CD4-positive, alpha-beta T cell treated with Interleukin-15 for 1 hour (primary cell): ENCODE measurements at regions not wholly inside any gene's neighbourhood (a gene's known extent, or its start where the extent isn't known, plus 50 kb on each side); places are given as distances from the start of the nearest gene placed in this dataset.

Experiments
- DNase-seq: peaks from one replicate; pipeline ENCODE4 v3.0.0-alpha.2; 2020

DNA sequence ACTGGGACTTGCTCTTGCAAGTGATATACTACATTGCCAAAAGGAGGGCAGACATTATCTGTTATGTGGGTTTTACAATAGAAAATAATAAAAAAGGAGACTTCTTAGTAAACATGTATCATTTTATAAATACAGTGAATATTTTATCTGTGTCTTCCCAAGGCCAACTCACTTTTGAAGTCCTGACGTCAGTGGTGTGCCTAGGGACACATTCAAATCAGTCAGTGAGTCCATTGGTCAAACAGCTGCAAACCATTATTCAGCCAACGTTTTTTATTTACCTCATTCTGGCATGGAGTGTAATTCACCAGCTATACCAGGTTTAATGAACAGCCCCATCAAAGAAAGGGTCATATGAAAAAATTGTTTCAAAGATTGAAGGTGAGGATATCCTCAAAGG is 263.7 kb downstream of the IPMK start:
- no peak for DNase-seq

DNA sequence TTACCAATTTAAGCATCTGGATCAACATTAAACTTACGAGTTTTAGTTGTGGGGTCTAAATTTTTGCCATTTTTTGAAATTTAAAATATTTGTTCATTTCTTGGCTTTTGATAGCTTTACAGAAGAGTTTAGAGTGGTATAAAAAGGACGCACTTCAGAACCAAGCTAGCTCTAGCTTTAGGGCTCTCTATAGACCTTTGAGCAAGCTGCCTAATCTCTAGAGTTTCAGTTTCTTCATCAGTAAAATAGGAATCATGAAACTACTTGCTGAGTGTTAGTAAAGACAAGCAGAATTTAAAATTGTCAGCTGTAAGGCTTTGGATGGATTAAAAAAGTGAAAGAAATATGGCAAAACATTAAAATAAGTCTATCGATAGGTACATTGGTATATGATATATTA is 266.5 kb downstream of the IPMK start:
- DNase-seq, result no peak

DNA sequence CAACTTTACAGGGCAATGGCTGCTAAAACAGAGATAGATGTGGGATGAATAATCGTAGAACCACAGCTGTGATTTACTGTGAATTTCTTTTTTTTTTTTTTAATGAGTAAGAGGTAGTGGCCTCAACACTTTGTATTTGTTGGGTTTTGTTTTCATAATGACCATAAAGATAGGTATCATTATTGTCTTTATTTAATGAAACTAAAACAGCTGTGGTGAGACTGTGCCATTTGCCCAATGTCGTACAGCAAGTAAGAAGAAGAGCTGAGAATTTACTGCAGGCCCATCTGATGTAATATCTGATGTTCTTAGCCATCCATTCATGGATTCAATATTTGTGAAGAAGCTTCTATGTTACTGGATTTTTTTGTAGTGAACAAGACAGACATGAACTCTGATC is 271.2 kb downstream of the IPMK start:
- DNase-seq, result no peak

DNA sequence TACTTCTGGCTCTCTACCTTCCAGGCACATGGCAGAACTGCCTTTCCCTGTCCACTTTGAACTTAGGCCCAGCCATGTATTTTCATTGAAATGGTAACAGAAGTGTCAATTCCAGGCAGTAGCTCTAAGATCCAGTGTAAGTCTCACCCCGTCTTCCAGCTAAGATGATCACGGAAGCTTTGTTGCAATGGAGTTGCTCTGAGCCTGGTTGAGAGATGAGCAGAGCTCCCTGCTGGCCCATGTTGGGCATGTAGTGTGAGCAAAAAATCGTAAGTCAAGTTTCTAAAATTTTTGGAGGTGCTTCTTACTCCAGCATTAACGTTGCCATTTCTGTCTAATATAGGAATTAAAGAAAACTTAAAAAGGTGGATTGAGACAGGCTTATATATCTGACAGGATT is 274.4 kb downstream of the IPMK start:
- DNase-seq, result no peak

DNA sequence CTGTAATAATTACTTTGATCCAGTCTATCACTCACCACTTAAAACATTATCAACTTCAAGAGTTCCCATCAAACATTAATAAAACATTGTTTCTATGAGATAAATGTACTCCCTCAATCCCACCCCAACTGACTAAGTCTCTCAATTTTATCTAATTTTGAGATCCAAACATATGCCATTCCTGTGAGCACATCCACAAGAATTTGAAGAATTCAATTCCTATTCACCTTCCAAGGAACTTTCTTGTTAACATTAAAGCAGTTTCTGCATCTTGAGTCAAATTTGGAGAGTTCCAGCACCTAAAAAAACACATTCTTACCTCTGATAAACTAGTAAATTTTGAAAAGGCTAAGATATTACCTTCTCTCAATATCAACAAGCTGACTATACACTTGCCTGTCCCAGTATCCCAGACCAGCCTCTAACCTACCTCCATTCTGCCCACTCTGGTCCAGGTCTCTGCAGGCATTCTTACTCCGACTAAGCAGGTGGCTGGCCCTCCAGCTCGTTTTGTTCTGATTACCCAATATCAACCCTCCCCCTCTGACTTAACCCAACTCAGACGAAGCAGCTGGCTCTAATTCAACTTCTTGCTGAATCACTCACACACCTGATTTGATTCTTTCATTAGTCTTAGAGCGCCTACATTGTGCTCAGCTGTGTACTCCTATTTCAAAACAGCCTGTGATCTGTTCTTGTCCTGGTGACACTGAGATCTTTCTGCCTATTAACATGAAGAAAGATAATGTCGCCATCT is 275.2 kb downstream of the IPMK start:
- DNase-seq, result no peak

DNA sequence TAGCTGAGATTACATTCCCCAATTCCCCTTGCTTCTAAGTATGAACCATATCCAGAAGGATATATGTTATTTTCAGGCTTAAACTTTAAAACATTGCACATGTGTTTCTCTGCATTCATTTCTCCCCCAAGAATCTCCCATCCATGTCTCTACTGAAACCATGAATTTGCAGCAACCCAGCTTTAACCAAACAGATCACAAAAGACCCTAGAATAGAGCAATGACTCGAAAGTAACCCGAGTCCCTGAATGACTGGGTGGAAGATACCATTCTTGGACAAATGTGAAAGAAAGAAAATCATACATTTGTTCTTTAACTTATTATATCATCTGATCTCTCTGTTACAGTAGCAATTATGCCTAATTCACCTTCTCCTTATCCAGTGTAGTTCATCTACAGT is 278.7 kb downstream of the IPMK start:
- DNase-seq, result no peak

DNA sequence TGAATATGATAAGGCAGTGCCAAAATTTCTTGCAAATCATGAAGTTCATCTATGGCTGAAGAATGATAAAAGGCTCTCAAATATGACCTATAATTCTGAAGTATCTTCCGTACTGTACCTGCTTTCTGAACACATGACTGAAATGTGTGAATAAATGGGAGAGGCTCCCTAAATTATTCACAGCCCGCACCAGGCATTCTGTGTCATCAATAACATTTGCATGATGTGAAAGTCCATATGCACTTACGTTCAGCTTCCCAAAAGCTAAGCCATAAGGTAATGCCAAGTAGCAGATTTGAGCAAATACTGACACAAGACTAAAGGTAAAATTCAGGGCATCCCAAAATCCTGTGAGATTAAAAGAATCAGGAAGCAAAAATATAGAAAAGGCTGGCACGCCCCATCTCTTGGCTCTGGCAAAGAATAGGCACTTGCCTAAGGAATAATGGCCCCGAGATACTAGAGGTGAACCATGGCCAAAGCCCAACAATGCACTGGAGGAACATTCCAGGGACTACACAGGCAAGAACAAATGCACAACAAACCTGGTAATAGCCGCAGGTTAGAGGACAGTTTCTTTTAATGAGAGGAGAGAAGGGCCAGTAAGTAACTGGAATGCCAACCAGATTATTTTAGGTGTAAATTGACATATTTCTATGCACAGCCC is 280.5 kb downstream of the IPMK start:
- DNase-seq, result no peak

DNA sequence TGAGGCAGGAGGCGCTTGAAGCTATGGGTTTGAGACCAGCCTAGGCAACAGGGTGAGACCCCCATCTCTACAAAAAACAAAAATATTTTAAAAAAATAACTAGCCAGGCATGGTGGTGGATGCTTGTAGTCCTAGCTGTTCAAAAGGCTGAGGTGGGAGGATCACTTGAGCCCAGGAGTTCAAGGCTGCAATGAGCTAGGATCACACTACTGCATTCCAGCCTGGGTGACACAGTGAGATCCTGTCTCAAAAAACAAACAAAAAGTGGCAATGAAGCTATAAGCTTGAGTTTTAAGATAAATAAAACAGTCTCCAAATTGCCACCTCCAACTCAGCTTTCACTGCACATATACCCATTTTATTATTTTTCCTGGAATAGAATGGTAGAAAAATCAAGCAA is 281.3 kb downstream of the IPMK start:
- no peak for DNase-seq

DNA sequence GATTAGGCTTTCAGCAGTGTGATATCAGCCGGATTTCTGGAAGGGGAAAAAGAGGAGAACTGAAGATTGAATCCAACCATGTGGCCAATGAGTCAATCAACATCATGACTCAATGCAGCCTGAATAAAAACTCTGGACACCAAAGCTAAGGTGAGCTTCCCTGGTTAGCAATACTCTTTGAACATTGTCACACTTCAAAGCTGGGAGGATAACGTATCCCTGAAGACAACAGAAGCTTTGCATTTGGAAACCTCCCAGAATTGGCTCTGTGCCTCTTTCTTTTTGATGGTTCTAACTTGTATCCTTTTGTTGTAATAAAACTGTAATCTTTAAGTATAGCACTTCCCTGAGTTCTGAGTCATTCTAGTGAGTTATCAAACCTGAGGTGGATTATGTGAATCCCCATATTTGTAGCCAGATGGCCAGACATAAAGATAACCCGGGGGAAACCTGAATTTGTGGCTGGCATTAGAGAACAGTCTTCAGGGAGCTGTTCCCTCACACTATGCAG is 284.4 kb downstream of the IPMK start:
- DNase-seq, result no peak

DNA sequence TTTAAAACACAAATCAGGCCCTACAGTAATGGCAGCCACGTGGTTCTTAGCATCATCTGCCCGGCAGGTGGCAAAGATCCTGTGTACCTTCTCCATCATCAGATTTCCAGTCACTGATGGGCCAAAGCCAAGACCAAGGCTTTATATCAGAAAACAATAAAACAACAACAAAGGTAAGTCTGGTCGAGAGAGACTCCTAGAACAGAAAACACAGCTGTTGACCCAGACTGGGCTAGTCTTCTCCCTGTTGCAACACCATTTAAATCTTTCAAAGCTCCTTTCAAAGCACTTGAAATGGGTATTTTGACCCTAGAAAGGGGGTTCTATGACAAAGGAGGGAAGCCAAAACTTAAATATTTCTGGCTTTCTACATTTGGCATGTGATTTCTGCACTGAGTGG is 285.6 kb downstream of the IPMK start:
- no peak for DNase-seq

DNA sequence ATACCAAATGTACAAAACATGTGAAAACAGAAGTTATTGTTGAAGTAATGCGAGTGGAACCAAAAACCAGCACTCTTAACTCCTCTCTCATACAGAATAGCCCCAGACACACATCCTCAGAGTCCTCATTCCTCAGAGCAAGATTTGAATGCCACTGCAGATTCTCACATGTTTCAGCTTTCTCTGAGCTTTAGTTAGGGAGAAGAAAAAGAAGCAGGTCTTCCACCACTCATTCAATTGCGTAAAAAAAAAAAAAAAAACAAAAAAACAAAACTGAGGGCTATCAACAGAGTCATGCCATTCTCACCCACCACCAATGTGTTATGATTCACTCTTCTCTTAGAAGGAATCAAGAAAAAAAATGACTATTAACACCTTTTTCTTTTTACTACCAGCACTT is 287.7 kb downstream of the IPMK start:
- no peak for DNase-seq

DNA sequence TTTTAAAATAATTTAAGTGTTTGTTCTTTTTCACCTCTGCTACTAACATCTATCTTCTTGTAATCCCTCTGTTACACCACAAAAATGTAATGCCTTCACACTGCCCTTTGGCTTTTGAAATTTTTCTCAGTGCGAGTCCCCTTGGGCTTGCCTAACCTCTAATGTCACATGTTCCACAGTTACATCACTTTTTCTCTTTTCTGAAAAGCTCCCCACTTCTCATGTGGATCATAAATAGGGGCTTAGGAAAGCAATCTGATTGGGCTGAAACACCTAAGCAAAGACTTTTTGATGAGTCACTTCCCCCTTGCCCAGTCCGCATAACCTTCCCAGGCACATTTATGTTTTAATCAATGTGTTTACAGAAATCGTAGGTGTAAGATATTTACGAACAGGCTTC is 288.2 kb downstream of the IPMK start:
- DNase-seq, result no peak

DNA sequence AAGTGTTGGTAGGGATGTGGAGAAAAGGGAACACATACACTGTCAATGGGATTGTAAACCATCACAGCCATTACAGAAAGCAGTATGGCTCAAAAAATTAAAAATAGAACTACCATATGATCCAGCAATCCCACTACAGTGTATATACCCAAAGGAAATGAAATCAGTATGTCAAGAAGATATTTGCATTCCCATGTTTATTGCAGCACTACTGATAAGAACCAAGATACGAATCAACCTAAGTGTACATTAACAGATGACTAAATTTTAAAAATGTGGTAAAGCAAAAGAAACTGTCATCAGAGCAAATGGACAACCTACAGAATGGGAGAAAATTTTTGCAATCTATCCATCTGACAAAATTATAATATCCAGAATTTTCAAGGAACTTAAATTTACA is 290.4 kb downstream of the IPMK start:
- no peak for DNase-seq

DNA sequence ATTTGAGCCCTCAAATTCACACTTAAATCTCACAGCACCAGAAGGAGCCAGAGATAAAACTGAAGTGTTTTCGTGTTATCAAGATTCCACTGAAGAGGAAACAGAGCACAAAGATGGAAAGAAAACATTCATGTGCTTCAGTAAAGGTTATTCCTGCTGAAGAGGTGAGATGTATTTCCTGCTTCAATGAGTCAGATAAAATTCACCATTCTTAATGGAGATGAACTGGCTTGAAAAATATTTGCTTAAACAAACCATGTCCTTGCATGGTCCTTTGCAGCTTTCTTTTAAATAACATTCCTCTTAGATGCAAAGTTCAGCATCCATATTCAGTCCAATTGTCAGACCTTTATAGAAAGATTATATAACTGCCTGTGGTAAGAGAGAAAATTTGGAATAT is 294.2 kb downstream of the IPMK start:
- DNase-seq, result no peak

DNA sequence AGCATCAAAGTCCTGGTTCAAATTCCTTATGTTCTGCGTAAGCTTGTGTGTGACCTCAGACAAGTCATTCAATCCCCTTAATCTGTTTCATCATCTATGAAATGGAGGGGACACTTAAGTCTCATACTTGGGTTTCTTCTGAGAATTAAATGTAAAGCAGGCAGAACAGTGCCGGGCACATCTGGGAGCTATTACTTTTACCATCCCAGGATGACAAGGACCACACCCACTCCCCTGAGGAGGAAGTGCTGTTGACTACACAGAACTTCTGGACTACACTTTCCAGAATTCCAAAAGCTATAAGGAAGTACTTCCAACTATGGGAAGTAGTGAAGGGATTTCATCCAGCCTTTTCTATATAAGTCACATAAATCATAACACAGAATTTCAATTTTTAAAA is 294.9 kb downstream of the IPMK start:
- DNase-seq, result no peak

DNA sequence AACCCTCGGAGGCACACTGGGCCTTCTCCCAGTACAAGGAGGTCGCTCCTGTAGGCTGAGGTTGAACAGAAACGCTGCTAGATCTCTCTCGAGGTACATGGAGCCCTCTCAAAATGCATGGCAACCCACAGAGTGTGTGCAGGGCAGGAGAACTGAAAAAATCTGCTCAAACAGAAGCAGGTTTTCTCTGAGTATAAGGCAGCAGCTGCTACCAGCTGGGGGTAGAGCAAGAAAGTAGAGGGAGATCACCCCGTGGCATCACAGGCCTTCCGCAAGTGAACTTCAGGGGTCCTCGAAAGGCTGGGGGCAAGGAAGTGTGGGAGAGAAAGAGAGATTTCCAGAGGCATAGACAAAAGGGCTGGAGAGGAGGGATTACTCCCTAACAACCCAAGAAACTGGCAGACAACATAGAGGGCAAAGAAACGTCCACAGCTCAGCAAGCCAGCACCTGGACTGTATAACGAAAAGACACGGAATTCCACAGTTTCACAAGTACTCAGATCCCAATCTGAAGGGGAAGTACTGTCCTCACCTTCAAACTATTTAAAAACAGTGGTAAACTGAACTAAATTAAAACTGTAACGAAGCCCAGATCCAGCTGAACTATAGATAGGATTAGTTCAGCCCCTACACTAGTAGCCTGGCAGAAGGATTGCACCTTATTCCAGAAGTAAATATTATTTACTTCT is 299.2 kb downstream of the IPMK start:
- no peak for DNase-seq

DNA sequence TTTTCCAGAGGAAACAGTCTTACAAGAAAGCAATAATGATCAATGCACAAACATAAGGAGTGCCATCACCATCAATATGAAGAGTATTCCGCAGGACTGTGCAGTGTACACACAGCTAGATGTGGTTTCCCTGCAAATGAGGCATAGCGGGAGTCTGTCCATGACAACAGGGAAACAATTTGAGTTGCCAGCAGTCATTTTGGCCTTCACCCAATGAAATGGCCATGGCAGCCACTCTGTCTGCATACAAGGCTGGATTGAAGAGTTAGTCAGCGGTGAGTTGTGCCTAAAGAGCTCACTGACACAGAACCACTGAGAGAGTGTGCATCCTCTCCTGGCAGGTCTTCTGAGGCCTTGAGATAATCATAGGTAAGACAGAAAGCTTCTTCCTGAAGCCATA is 303.3 kb downstream of the IPMK start:
- no peak for DNase-seq

DNA sequence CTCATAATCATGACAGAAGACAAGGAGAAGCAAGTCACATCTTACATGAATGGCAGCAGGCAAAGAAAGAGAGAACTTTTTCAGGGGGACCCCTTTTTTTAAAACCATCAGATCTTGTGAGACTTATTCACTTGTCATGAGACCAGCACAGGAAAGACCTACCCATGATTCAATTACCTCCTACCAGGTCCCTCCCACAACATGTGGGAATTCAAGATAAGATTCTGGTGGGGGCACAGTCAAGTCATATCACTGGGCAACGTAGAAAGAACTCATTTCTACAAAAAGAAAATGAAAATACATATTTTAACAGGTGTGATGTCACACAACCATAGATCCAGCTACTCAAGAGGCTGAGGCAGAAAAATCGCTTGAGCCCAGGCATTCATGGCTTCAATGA is 304.1 kb downstream of the IPMK start:
- no peak for DNase-seq

DNA sequence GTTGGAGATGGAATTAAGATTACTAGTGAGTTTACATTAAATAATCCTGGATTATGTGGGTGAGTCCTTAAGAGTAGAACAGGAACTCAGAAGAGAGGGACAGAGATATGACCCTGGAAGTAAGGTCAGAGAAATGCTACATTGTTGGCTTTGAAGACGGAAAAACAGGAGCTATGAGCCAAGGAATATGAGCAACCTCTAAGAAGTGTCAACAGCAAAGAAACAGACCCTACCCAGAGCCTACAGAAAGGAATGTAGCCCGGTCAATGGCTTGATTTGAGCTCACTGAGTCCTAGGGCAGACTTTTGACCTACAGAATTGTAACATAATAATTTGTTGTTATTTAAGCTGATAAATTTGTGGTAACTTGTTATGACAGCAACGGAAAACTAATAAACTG is 304.9 kb downstream of the IPMK start:
- DNase-seq, result no peak

DNA sequence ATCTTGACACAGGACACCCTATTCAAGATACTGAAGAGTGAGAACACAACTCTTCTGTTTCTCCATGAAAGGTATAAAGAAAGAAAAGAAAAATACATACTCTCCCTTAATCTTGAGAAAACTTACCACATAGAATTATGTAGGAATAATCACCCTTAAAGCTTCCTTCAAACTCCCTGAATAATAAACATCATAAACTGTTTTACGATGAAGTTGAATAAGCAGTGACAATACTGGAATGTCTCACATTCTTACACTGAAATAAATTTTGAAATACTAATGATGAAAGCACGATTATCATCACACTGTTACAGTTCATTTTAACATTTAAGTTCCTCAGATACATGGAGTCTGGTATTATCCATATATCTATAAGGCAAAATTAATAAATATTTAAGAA is 306.2 kb downstream of the IPMK start:
- DNase-seq, result no peak

DNA sequence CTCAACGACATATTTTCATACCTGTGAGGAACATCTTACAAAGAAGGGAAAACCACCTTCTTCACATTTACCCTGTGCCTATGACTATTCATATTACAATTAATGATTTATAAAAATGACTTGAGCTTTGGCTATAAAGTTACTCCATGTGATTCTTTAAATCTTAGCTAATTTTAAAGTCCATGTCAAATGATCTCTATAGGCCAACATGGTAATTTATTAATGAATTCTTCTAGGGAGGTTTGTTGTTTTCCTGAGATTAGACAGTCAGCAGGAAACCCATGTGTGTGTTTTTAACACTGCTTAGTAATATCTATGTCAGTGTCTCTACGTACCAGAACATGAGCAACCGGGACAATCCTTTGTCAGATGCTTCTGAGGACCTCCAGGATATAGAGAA is 307.3 kb downstream of the IPMK start:
- DNase-seq, result no peak

DNA sequence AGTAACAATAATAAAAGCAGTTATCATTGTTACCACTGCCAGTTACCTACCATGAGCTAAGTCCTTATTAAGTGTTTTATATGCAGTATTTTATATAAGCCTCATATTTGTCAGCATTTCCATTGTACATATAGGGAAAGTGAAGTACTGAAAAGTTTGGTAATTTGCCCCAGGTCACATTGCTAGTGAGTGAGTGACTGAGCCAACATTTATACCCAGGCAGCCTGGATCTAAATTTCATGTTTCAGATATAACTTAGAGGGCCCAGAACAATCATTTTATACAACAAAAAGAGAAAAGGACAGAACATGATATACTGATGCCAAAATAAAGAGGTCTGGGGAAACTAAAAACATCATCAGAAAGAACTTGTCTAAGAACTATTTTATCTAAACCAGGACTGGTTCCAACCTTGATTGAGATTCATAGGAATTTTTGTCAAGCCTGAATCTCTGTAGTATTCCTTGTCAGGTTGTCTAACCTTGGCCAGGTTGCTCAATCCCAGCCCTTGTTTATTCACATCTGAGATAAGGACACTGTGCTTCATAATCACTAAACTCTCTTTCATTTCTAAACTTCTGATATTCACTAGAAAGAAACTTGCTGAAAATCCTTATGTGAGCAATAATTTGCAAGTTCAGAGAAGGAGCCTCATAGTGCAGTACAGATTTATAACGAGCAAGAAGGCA is 308.2 kb downstream of the IPMK start:
- no peak for DNase-seq

DNA sequence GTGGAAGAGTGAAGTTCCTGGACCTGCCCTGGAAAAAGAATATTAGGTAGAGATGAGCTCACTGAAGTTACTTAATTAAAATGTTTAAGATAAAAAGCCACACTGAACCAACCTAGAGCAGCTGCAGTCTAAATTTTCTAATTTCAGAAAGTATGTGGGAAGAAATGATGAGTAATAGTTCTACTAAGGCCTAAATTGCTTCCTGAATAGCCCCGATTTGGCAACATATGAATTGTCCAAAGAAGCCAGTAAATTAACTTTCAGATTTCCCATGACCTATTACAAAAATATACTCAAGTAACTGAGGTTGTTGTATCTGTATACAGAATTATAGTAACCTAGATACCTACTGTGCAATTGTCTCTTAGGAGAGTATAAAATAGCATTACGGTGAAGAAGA is 312.6 kb downstream of the IPMK start:
- no peak for DNase-seq

DNA sequence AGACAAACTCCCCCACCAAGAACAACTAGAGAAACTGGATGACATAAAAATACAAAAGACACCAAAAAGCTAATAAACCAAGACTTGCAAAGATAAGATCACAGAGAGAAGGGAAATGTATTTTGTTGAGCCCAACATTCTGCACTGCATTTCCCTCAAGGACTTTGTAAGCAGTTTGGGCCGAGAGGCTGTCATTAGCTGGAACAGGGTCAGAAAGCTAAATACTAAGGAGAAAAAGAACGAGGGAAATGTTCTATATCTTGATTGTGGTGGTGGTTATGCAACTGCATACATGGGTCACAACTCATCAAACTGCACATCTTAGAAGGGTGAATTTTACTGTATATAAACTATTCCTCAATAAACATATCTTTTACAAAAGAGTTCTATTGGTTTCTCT is 315.0 kb downstream of the IPMK start:
- DNase-seq, result no peak
